ENCODE measurements at regions not wholly inside any gene's neighbourhood (a gene's known extent, or its start where the extent isn't known, plus 50 kb on each side); places are given as distances from the start of the nearest gene placed in this dataset.
"Not testable (repeated sequence)": the region's sequence is repeated elsewhere in the genome, so short reads cannot be mapped to it uniquely, and the experiment has no call there.

- POLR2A ChIA-PET; H3K27ac ChIP-seq (ENCODE audit: extremely low read depth, low read depth, low read length); H3K36me3 ChIP-seq (ENCODE audit: control insufficient read depth in 2 of 2, insufficient read depth in 1 of 2, low read length in 2 of 2); H3K4me1 ChIP-seq (ENCODE audit: control insufficient read depth, insufficient read depth, low read length); H3K9me3 ChIP-seq (ENCODE audit: control insufficient read depth, insufficient read depth, low read depth, low read length); H3K4me3 ChIP-seq (ENCODE audit: low read depth, low read length); CTCF ChIA-PET: not testable (repeated sequence)
- TF ChIP-seq SCRT2 (tag by site-specific recombination; IDR thresholded peaks at IDR 0.05) (peak; percentile 80), SCRT1 (tag by site-specific recombination; IDR thresholded peaks at IDR 0.05; ENCODE audit: borderline replicate concordance) (peak; percentile 73)
These were observed 80.3 kb downstream of the ZNF474 start for GRCh38 chr5:122209601-122210000.

DNA sequence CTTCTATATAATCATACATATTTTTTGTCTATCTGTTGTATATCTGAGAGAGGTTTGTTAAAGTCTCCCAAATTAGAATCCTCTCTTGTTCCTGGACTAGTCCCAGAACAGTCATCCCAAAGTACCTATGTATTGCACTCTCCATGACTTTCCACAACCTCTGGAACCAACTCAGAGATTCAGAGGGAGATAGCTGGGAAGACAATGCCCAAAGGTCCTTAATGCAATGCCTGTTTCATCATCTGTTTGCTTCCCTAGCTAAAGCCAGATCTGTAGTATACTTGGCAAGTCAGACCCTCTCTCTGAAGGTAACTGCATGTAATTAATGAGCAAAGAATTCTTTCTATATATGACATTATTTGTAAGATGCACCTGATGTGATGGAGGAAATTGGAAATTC, 89.4 kb downstream of the ZNF474 start:
- Histone ChIP-seq H3K36me3 (ENCODE audit: control insufficient read depth in 2 of 2, insufficient read depth in 1 of 2, low read length in 2 of 2) (no peaks in the 10 kb centered on the region), H3K4me1 (ENCODE audit: control insufficient read depth, insufficient read depth, low read length) (no peaks in the 10 kb centered on the region), H3K4me3 (ENCODE audit: low read depth, low read length) (no peak overlapping the region), H3K9me3 (ENCODE audit: control insufficient read depth, insufficient read depth, low read depth, low read length) (no peaks in the 10 kb centered on the region), H3K27ac (ENCODE audit: extremely low read depth, low read depth, low read length) (no peak overlapping the region)
- POLR2A ChIA-PET, result no interaction called here
- CTCF ChIA-PET, result interaction anchor here (1.0 kb wide), 1 partner anchor 23 kb away, joined by 4 read pairs; no protein-coding TSS in a partner anchor
- TF ChIP-seq ZNF169 (tag by site-specific recombination; IDR thresholded peaks at IDR 0.05), result no peak
- TF ChIP-seq ZNF23 (tag by site-specific recombination; IDR thresholded peaks at IDR 0.05; ENCODE audit: borderline replicate concordance), result no peak
- no peak for TF ChIP-seq GLIS1 (tag by site-specific recombination; IDR thresholded peaks at IDR 0.05)
- TF ChIP-seq ZBTB11 (tag by site-specific recombination; conservative IDR thresholded peaks at IDR 0.05; ENCODE audit: low read depth), result no peak
- TF ChIP-seq ZNF830 (tag by site-specific recombination; IDR thresholded peaks at IDR 0.05; ENCODE audit: low read depth), result no peak
- no peak for TF ChIP-seq ZNF704 (tag by site-specific recombination; IDR thresholded peaks at IDR 0.05)
- no peak for TF ChIP-seq ZNF266 (tag by site-specific recombination; IDR thresholded peaks at IDR 0.05; ENCODE audit: low read depth)
- TF ChIP-seq ZNF701 (tag by site-specific recombination; IDR thresholded peaks at IDR 0.05), result no peak
- no peak for TF ChIP-seq MYNN (tag by site-specific recombination; IDR thresholded peaks at IDR 0.05; ENCODE audit: borderline replicate concordance)
- TF ChIP-seq, protein P1, sequence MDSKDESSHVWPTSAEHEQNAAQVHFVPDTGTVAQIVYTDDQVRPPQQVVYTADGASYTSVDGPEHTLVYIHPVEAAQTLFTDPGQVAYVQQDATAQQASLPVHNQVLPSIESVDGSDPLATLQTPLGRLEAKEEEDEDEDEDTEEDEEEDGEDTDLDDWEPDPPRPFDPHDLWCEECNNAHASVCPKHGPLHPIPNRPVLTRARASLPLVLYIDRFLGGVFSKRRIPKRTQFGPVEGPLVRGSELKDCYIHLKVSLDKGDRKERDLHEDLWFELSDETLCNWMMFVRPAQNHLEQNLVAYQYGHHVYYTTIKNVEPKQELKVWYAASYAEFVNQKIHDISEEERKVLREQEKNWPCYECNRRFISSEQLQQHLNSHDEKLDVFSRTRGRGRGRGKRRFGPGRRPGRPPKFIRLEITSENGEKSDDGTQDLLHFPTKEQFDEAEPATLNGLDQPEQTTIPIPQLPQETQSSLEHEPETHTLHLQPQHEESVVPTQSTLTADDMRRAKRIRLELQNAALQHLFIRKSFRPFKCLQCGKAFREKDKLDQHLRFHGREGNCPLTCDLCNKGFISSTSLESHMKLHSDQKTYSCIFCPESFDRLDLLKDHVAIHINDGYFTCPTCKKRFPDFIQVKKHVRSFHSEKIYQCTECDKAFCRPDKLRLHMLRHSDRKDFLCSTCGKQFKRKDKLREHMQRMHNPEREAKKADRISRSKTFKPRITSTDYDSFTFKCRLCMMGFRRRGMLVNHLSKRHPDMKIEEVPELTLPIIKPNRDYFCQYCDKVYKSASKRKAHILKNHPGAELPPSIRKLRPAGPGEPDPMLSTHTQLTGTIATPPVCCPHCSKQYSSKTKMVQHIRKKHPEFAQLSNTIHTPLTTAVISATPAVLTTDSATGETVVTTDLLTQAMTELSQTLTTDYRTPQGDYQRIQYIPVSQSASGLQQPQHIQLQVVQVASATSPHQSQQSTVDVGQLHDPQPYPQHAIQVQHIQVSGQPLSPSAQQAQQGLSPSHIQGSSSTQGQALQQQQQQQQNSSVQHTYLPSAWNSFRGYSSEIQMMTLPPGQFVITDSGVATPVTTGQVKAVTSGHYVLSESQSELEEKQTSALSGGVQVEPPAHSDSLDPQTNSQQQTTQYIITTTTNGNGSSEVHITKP (tag by site-specific recombination; IDR thresholded peaks at IDR 0.05), result no peak
- no peak for TF ChIP-seq ZNF544 (tag by site-specific recombination; IDR thresholded peaks at IDR 0.05)
- no peak for TF ChIP-seq ZNF707 (tag by site-specific recombination; IDR thresholded peaks at IDR 0.05)
- TF ChIP-seq, protein P2, sequence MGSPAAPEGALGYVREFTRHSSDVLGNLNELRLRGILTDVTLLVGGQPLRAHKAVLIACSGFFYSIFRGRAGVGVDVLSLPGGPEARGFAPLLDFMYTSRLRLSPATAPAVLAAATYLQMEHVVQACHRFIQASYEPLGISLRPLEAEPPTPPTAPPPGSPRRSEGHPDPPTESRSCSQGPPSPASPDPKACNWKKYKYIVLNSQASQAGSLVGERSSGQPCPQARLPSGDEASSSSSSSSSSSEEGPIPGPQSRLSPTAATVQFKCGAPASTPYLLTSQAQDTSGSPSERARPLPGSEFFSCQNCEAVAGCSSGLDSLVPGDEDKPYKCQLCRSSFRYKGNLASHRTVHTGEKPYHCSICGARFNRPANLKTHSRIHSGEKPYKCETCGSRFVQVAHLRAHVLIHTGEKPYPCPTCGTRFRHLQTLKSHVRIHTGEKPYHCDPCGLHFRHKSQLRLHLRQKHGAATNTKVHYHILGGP (tag by site-specific recombination; IDR thresholded peaks at IDR 0.05), result no peak
- TF ChIP-seq, protein P3, sequence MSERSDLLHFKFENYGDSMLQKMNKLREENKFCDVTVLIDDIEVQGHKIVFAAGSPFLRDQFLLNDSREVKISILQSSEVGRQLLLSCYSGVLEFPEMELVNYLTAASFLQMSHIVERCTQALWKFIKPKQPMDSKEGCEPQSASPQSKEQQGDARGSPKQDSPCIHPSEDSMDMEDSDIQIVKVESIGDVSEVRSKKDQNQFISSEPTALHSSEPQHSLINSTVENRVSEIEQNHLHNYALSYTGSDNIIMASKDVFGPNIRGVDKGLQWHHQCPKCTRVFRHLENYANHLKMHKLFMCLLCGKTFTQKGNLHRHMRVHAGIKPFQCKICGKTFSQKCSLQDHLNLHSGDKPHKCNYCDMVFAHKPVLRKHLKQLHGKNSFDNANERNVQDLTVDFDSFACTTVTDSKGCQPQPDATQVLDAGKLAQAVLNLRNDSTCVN (tag by site-specific recombination; optimal IDR thresholded peaks at IDR 0.05), result no peak
- TF ChIP-seq ZSCAN23 (tag by site-specific recombination; IDR thresholded peaks at IDR 0.05), result no peak
- TF ChIP-seq WT1 (tag by site-specific recombination; IDR thresholded peaks at IDR 0.05), result no peak
- TF ChIP-seq ZNF146 (tag by site-specific recombination; IDR thresholded peaks at IDR 0.05), result no peak
- no peak for TF ChIP-seq RBAK (tag by site-specific recombination; IDR thresholded peaks at IDR 0.05)
- TF ChIP-seq SETDB1 (IDR thresholded peaks at IDR 0.05; ENCODE audit: insufficient read length, low read length), result no peak
- no peak for TF ChIP-seq ZNF16 (tag by site-specific recombination; IDR thresholded peaks at IDR 0.05; ENCODE audit: low read depth)
